ENCODE measurements at regions not wholly inside any gene's neighbourhood (a gene's known extent, or its start where the extent isn't known, plus 50 kb on each side); places are given as distances from the start of the nearest gene placed in this dataset.

GRCh38 chr18:22783245-22783644, 149.9 kb upstream of the RBBP8 start:
- TF ChIP-seq MAX (IDR thresholded peaks at IDR 0.05; ENCODE audit: low read depth, low read length) (no peak), MYC (IDR thresholded peaks at IDR 0.05; ENCODE audit: low read depth, low read length) (no peak), POLR2A (IDR thresholded peaks at IDR 0.05; ENCODE audit: extremely low read depth, insufficient read length) (no peak)
- TF ChIP-seq, protein P1, sequence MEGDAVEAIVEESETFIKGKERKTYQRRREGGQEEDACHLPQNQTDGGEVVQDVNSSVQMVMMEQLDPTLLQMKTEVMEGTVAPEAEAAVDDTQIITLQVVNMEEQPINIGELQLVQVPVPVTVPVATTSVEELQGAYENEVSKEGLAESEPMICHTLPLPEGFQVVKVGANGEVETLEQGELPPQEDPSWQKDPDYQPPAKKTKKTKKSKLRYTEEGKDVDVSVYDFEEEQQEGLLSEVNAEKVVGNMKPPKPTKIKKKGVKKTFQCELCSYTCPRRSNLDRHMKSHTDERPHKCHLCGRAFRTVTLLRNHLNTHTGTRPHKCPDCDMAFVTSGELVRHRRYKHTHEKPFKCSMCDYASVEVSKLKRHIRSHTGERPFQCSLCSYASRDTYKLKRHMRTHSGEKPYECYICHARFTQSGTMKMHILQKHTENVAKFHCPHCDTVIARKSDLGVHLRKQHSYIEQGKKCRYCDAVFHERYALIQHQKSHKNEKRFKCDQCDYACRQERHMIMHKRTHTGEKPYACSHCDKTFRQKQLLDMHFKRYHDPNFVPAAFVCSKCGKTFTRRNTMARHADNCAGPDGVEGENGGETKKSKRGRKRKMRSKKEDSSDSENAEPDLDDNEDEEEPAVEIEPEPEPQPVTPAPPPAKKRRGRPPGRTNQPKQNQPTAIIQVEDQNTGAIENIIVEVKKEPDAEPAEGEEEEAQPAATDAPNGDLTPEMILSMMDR (IDR thresholded peaks at IDR 0.05; ENCODE audit: low read depth, low read length), result no peak
- no peak for DNase-seq (ENCODE audit: low read depth)
- H3K4me3 ChIP-seq (ENCODE audit: low read depth, low read length), result no peak overlapping the region

- no peak for DNase-seq (ENCODE audit: low read depth)
- no peak for TF ChIP-seq MAX (IDR thresholded peaks at IDR 0.05; ENCODE audit: low read depth, low read length)
- TF ChIP-seq MYC (IDR thresholded peaks at IDR 0.05; ENCODE audit: low read depth, low read length), result no peak
- TF ChIP-seq, protein P1 (IDR thresholded peaks at IDR 0.05; ENCODE audit: low read depth, low read length), result no peak
- TF ChIP-seq POLR2A (IDR thresholded peaks at IDR 0.05; ENCODE audit: extremely low read depth, insufficient read length), result no peak
- no peak overlapping the region for H3K4me3 ChIP-seq (ENCODE audit: low read depth, low read length)
Observed at GRCh38 chr18:22783662-22784076, 149.5 kb upstream of the RBBP8 start.

- TF ChIP-seq, protein P1 (IDR thresholded peaks at IDR 0.05; ENCODE audit: low read depth, low read length), result no peak
- TF ChIP-seq MYC (IDR thresholded peaks at IDR 0.05; ENCODE audit: low read depth, low read length) (no peak), POLR2A (IDR thresholded peaks at IDR 0.05; ENCODE audit: extremely low read depth, insufficient read length) (no peak), MAX (IDR thresholded peaks at IDR 0.05; ENCODE audit: low read depth, low read length) (no peak)
- no peak overlapping the region for H3K4me3 ChIP-seq (ENCODE audit: low read depth, low read length)
- DNase-seq (ENCODE audit: low read depth), result no peak
Observed at GRCh38 chr18:22789052-22789451, 144.1 kb upstream of the RBBP8 start.

- TF ChIP-seq MYC (IDR thresholded peaks at IDR 0.05; ENCODE audit: low read depth, low read length) (no peak), MAX (IDR thresholded peaks at IDR 0.05; ENCODE audit: low read depth, low read length) (no peak), POLR2A (IDR thresholded peaks at IDR 0.05; ENCODE audit: extremely low read depth, insufficient read length) (no peak)
- TF ChIP-seq, protein P1 (IDR thresholded peaks at IDR 0.05; ENCODE audit: low read depth, low read length), result no peak
- H3K4me3 ChIP-seq (ENCODE audit: low read depth, low read length), result no peak overlapping the region
- DNase-seq (ENCODE audit: low read depth), result no peak
Observed at GRCh38 chr18:22789600-22789999, 143.5 kb upstream of the RBBP8 start.

DNA sequence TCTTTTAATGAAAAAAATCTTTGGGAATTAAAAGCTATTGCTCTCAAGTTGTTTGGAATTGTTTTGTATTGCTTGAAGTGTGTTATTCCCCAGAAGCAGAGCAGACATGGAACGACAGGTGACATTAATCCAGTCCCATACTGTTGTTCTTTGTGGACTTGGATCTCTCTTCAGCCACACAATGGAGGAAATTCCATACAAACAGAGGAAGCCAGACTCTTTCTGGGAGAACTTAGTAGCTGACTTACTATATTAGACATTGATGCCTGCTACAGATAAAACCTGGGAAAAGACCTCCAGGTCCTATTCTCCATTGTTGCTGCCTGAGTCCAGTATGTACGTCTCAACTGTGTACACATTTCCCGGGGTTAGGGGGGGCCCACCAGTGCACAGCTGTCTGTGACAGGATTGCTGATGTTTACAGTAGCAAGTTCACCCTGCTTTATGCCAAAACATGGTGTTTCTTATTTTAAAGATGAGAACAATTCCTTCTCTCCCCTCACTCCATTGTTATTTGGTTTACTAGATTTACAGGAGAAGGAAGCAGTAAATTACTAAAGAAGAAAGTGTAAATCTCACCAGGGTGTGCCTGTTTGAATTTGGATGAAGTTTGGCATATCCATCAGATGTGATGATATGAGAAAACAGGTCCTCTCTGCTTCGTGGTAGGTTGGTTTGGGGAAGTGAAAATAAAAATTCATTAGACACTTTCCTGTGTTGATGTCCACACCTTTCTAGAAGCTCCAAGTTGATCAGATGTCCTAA, 142.4 kb upstream of the RBBP8 start:
- no peak for DNase-seq (ENCODE audit: low read depth)
- TF ChIP-seq MYC (IDR thresholded peaks at IDR 0.05; ENCODE audit: low read depth, low read length), result no peak
- no peak for TF ChIP-seq POLR2A (IDR thresholded peaks at IDR 0.05; ENCODE audit: extremely low read depth, insufficient read length)
- TF ChIP-seq, protein P1 (IDR thresholded peaks at IDR 0.05; ENCODE audit: low read depth, low read length), result no peak
- no peak for TF ChIP-seq MAX (IDR thresholded peaks at IDR 0.05; ENCODE audit: low read depth, low read length)
- no peak overlapping the region for H3K4me3 ChIP-seq (ENCODE audit: low read depth, low read length)
